WTC11 (cell line): ENCODE measurements at regions not wholly inside any gene's neighbourhood (a gene's known extent, or its start where the extent isn't known, plus 50 kb on each side); places are given as distances from the start of the nearest gene placed in this dataset.

Experiments used
- ATAC-seq: fragments of 200-7000 bp; cut with Tn5 transposase; 2 replicates; pipeline ENCODE4 v1.10.0; 2021; ENCODE audit warnings: mild to moderate bottlenecking, moderate library complexity
- CTCF ChIA-PET: fragments of 300-600 bp; sonication (Branson Sonifier 250); formaldehyde crosslinking; loops from one replicate; lab custom pipeline; 2021; ENCODE audit warnings: antibody characterized with exemption; lab: Charles Lee
- POLR2A ChIA-PET: fragments of 350-600 bp; sonication (Branson Sonifier 250); formaldehyde crosslinking; loops from one replicate; lab custom pipeline; 2021; ENCODE audit warnings: antibody characterized with exemption; lab: Charles Lee
- DNase-seq: peaks from one replicate; pipeline ENCODE4 v3.0.0; 2021; ENCODE audit warnings: low spot score
- H3K27ac Mint-ChIP-seq: 2 replicates; pipeline ENCODE4 v1.8.0; 2021; ENCODE audit warnings: mixed read lengths
- H3K27me3 Mint-ChIP-seq: 2 replicates; pipeline ENCODE4 v1.8.0; 2021; ENCODE audit warnings: low read depth, mild to moderate bottlenecking, moderate library complexity, mixed read lengths
- H3K36me3 Mint-ChIP-seq: 2 replicates; pipeline ENCODE4 v1.8.0; 2021; ENCODE audit warnings: mixed read lengths
- H3K4me1 Mint-ChIP-seq: 2 replicates; pipeline ENCODE4 v1.8.0; 2022; ENCODE audit warnings: mixed read lengths
- H3K4me3 Mint-ChIP-seq: 2 replicates; pipeline ENCODE4 v1.8.0; 2021; ENCODE audit warnings: mild to moderate bottlenecking, moderate library complexity, mixed read lengths
- H3K9me3 Mint-ChIP-seq: 2 replicates; pipeline ENCODE4 v1.8.0; 2021; ENCODE audit warnings: mixed read lengths
- EMX1 ChIP-seq: fragments of 250-450 bp; sonication (Bioruptor Pico); IDR thresholded peaks from 2 replicates; pipeline ENCODE4 v1.8.0; 2021; ENCODE audit warnings: mild to moderate bottlenecking
- GRHL2 ChIP-seq: fragments of 250-450 bp; sonication (Bioruptor Pico); IDR thresholded peaks from 2 replicates; pipeline ENCODE4 v1.8.0; 2022; ENCODE audit warnings: mild to moderate bottlenecking, moderate library complexity; ENCODE audit not compliant: insufficient replicate concordance, severe bottlenecking
- HMGA2 ChIP-seq: fragments of 250-450 bp; sonication (Bioruptor Pico); IDR thresholded peaks from 2 replicates; pipeline ENCODE4 v1.4.0; 2021; ENCODE audit warnings: mild to moderate bottlenecking, moderate library complexity
- KAT7 ChIP-seq: sonication (generic); formaldehyde crosslinking; IDR thresholded peaks from 2 replicates; pipeline ENCODE4 v1.8.1; 2023; ENCODE audit warnings: missing genetic modification reagents, mild to moderate bottlenecking, borderline replicate concordance
- MYBL2 ChIP-seq: sonication (generic); formaldehyde crosslinking; IDR thresholded peaks from 2 replicates; pipeline ENCODE4 v1.8.1; 2023; ENCODE audit warnings: mild to moderate bottlenecking, moderate library complexity, missing genetic modification reagents
- NFE2L1 ChIP-seq: sonication (generic); formaldehyde crosslinking; IDR thresholded peaks from 2 replicates; pipeline ENCODE4 v1.8.1; 2023; ENCODE audit warnings: missing genetic modification reagents
- NR2C2 ChIP-seq: sonication (generic); formaldehyde crosslinking; IDR thresholded peaks from 2 replicates; pipeline ENCODE4 v1.8.0; 2022; ENCODE audit warnings: mild to moderate bottlenecking, missing genetic modification reagents
- OVOL2 ChIP-seq: fragments of 250-450 bp; sonication (Bioruptor Pico); IDR thresholded peaks from 2 replicates; pipeline ENCODE4 v1.9.0; 2021; ENCODE audit warnings: mild to moderate bottlenecking, borderline replicate concordance
- ZNF121 ChIP-seq: sonication (generic); formaldehyde crosslinking; IDR thresholded peaks from 2 replicates; pipeline ENCODE4 v1.8.0; 2023; ENCODE audit warnings: missing genetic modification reagents
- ZNF219 ChIP-seq: sonication (generic); formaldehyde crosslinking; IDR thresholded peaks from 2 replicates; pipeline ENCODE4 v1.8.0; 2023; ENCODE audit warnings: missing genetic modification reagents, mild to moderate bottlenecking, borderline replicate concordance
- ZNF263 ChIP-seq: sonication (generic); formaldehyde crosslinking; IDR thresholded peaks from 2 replicates; pipeline ENCODE4 v1.8.1; 2022; ENCODE audit warnings: low read depth, mild to moderate bottlenecking, moderate library complexity, missing genetic modification reagents
- TF ChIP-seq, protein P1 (sequence below): fragments of 250-450 bp; sonication (Bioruptor Pico); IDR thresholded peaks from 2 replicates; pipeline ENCODE4 v2.1.2; 2022; ENCODE audit warnings: mild to moderate bottlenecking, moderate library complexity
- TF ChIP-seq, protein P2 (sequence below): sonication (generic); formaldehyde crosslinking; IDR thresholded peaks from 2 replicates; pipeline ENCODE4 v1.8.0; 2023; ENCODE audit warnings: mild to moderate bottlenecking, missing genetic modification reagents
- TF ChIP-seq, protein P3 (sequence below): fragments of 250-450 bp; sonication (Bioruptor Pico); IDR thresholded peaks from 2 replicates; pipeline ENCODE4 v1.9.0; 2021; ENCODE audit warnings: mild to moderate bottlenecking
- TF ChIP-seq, protein P4 (sequence below): sonication (generic); formaldehyde crosslinking; IDR thresholded peaks from 2 replicates; pipeline ENCODE4 v1.8.1; 2023; ENCODE audit warnings: mild to moderate bottlenecking, moderate library complexity, missing genetic modification reagents
- TF ChIP-seq, protein P5 (sequence below): fragments of 250-450 bp; sonication (Bioruptor Pico); IDR thresholded peaks from 2 replicates; pipeline ENCODE4 v1.8.0; 2021; ENCODE audit warnings: mild to moderate bottlenecking
- TF ChIP-seq, protein P6 (sequence below): sonication (generic); formaldehyde crosslinking; IDR thresholded peaks from 2 replicates; pipeline ENCODE4 v1.8.1; 2023; ENCODE audit warnings: mild to moderate bottlenecking, missing genetic modification reagents, moderate library complexity

DNA sequence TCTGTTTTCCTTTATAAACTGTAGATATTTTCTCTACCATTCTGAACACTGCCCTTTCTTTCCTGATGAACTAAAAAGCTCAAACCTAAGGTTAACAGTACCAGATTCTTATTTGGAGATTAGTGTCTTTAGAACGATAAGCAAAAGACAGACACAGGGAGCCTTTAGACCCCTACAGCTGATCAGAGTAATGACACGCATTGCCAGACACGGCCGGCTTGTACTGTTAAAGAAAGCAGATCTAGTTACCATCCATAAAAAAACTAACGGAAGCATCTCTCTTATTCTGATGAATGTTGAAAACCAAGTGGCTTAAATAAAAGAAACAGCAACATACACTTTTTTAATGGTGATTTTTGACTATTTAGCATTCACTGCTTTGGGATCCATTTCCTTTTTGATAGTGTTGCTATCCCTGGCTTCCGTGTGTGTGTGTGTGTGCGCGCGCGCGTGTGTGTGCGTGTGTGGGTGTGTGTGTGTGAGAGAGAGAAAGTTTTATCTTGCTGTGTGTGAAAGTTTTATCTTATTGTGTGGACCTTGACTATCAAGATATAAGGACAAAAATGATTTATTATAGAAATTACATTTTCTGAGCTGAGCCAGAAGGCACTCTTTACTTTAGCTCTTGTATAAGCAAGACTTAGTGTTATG is 95.6 kb upstream of the SLC35B3 start:
- POLR2A ChIA-PET: no interaction called here
- CTCF ChIA-PET: interaction anchor here (1.5 kb wide), 1 partner anchor 31 kb away, joined by 4 read pairs; no protein-coding TSS in a partner anchor
- no peaks in the 10 kb centered on the region for H3K36me3 Mint-ChIP-seq
- peaks cover 4% of the 10 kb centered on the region; the same call in 1 of the 2 replicates for H3K4me1 Mint-ChIP-seq
- ATAC-seq: peak; percentile 39; the same call in 1 of the 2 replicates
- no peaks in the 10 kb centered on the region for H3K9me3 Mint-ChIP-seq
- TF ChIP-seq, protein P1, sequence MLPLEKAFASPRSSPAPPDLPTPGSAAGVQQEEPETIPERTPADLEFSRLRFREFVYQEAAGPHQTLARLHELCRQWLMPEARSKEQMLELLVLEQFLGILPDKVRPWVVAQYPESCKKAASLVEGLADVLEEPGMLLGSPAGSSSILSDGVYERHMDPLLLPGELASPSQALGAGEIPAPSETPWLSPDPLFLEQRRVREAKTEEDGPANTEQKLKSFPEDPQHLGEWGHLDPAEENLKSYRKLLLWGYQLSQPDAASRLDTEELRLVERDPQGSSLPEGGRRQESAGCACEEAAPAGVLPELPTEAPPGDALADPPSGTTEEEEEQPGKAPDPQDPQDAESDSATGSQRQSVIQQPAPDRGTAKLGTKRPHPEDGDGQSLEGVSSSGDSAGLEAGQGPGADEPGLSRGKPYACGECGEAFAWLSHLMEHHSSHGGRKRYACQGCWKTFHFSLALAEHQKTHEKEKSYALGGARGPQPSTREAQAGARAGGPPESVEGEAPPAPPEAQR: no peak
- TF ChIP-seq ZNF263: no peak
- TF ChIP-seq, protein P2, sequence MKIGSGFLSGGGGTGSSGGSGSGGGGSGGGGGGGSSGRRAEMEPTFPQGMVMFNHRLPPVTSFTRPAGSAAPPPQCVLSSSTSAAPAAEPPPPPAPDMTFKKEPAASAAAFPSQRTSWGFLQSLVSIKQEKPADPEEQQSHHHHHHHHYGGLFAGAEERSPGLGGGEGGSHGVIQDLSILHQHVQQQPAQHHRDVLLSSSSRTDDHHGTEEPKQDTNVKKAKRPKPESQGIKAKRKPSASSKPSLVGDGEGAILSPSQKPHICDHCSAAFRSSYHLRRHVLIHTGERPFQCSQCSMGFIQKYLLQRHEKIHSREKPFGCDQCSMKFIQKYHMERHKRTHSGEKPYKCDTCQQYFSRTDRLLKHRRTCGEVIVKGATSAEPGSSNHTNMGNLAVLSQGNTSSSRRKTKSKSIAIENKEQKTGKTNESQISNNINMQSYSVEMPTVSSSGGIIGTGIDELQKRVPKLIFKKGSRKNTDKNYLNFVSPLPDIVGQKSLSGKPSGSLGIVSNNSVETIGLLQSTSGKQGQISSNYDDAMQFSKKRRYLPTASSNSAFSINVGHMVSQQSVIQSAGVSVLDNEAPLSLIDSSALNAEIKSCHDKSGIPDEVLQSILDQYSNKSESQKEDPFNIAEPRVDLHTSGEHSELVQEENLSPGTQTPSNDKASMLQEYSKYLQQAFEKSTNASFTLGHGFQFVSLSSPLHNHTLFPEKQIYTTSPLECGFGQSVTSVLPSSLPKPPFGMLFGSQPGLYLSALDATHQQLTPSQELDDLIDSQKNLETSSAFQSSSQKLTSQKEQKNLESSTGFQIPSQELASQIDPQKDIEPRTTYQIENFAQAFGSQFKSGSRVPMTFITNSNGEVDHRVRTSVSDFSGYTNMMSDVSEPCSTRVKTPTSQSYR (CRISPR knock-in tag): no peak
- TF ChIP-seq OVOL2 (CRISPR knock-in tag): no peak
- no peak for TF ChIP-seq GRHL2 (CRISPR knock-in tag)
- TF ChIP-seq, protein P3, sequence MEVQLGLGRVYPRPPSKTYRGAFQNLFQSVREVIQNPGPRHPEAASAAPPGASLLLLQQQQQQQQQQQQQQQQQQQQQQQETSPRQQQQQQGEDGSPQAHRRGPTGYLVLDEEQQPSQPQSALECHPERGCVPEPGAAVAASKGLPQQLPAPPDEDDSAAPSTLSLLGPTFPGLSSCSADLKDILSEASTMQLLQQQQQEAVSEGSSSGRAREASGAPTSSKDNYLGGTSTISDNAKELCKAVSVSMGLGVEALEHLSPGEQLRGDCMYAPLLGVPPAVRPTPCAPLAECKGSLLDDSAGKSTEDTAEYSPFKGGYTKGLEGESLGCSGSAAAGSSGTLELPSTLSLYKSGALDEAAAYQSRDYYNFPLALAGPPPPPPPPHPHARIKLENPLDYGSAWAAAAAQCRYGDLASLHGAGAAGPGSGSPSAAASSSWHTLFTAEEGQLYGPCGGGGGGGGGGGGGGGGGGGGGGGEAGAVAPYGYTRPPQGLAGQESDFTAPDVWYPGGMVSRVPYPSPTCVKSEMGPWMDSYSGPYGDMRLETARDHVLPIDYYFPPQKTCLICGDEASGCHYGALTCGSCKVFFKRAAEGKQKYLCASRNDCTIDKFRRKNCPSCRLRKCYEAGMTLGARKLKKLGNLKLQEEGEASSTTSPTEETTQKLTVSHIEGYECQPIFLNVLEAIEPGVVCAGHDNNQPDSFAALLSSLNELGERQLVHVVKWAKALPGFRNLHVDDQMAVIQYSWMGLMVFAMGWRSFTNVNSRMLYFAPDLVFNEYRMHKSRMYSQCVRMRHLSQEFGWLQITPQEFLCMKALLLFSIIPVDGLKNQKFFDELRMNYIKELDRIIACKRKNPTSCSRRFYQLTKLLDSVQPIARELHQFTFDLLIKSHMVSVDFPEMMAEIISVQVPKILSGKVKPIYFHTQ (CRISPR knock-in tag): no peak
- TF ChIP-seq, protein P4, sequence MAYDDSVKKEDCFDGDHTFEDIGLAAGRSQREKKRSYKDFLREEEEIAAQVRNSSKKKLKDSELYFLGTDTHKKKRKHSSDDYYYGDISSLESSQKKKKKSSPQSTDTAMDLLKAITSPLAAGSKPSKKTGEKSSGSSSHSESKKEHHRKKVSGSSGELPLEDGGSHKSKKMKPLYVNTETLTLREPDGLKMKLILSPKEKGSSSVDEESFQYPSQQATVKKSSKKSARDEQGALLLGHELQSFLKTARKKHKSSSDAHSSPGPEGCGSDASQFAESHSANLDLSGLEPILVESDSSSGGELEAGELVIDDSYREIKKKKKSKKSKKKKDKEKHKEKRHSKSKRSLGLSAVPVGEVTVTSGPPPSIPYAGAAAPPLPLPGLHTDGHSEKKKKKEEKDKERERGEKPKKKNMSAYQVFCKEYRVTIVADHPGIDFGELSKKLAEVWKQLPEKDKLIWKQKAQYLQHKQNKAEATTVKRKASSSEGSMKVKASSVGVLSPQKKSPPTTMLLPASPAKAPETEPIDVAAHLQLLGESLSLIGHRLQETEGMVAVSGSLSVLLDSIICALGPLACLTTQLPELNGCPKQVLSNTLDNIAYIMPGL (CRISPR knock-in tag): no peak
- TF ChIP-seq EMX1 (CRISPR knock-in tag): no peak
- TF ChIP-seq, protein P5, sequence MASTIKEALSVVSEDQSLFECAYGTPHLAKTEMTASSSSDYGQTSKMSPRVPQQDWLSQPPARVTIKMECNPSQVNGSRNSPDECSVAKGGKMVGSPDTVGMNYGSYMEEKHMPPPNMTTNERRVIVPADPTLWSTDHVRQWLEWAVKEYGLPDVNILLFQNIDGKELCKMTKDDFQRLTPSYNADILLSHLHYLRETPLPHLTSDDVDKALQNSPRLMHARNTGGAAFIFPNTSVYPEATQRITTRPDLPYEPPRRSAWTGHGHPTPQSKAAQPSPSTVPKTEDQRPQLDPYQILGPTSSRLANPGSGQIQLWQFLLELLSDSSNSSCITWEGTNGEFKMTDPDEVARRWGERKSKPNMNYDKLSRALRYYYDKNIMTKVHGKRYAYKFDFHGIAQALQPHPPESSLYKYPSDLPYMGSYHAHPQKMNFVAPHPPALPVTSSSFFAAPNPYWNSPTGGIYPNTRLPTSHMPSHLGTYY: no peak
- TF ChIP-seq NR2C2 (CRISPR knock-in tag): no peak
- no peak for TF ChIP-seq ZNF219 (CRISPR knock-in tag)
- TF ChIP-seq HMGA2 (CRISPR knock-in tag): no peak
- TF ChIP-seq MYBL2: no peak
- no peak for TF ChIP-seq ZNF121 (CRISPR knock-in tag)
- TF ChIP-seq, protein P6, sequence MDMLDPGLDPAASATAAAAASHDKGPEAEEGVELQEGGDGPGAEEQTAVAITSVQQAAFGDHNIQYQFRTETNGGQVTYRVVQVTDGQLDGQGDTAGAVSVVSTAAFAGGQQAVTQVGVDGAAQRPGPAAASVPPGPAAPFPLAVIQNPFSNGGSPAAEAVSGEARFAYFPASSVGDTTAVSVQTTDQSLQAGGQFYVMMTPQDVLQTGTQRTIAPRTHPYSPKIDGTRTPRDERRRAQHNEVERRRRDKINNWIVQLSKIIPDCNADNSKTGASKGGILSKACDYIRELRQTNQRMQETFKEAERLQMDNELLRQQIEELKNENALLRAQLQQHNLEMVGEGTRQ (CRISPR knock-in tag): no peak
- no peak for TF ChIP-seq NFE2L1
- no peak for TF ChIP-seq KAT7
- no peak overlapping the region for H3K27ac Mint-ChIP-seq
- no peak overlapping the region for H3K4me3 Mint-ChIP-seq
- H3K27me3 Mint-ChIP-seq: no peaks in the 10 kb centered on the region
- no peak for DNase-seq
